PC-9 (cell line): ENCODE measurements at regions not wholly inside any gene's neighbourhood (a gene's known extent, or its start where the extent isn't known, plus 50 kb on each side); places are given as distances from the start of the nearest gene placed in this dataset.
"Not testable (repeated sequence)": the region's sequence is repeated elsewhere in the genome, so short reads cannot be mapped to it uniquely, and the experiment has no call there.

ENCODE experiments used
- BruUV-seq: library from RNA; stranded (reverse); fragments of 400-500 nt; replicated peaks from 2 replicates; lab custom pipeline; 2021; lab: Mats Ljungman, UMichigan
- CTCF ChIA-PET: fragments of 300-600 bp; sonication (Branson Sonifier 250); formaldehyde crosslinking; loops from one replicate; lab custom pipeline; 2022; ENCODE audit warnings: antibody characterized with exemption; lab: Charles Lee
- POLR2A ChIA-PET: fragments of 300-600 bp; sonication (Branson Sonifier 250); formaldehyde crosslinking; loops from one replicate; lab custom pipeline; 2022; ENCODE audit warnings: antibody characterized with exemption; ENCODE audit not compliant: unreplicated experiment; lab: Charles Lee
- DNase-seq, 2 experiments: peaks; one replicate each; pipeline versions ENCODE4 v3.0.0 to v3.0.0-alpha.2; 2015 to 2022; ENCODE audit warnings: mixed read lengths in 1 of 2
- H2AFZ ChIP-seq: fragments of 200-600 bp; sonication (generic); 2 replicates; pipeline ENCODE4 v1.8.1; 2017; ENCODE audit warnings: antibody characterized with exemption
- H3F3A ChIP-seq: fragments of 200-600 bp; sonication (generic); 2 replicates; pipeline ENCODE4 v1.8.1; 2017; ENCODE audit warnings: antibody characterized with exemption, mild to moderate bottlenecking, low read depth; ENCODE audit not compliant: insufficient read depth
- H3K27ac ChIP-seq: fragments of 200-600 bp; sonication (generic); 2 replicates; pipeline ENCODE4 v1.6.1; 2016; ENCODE audit warnings: mixed run types
- H3K27me3 ChIP-seq: fragments of 200-600 bp; sonication (generic); 2 replicates; pipeline ENCODE4 v1.6.1; 2016; ENCODE audit warnings: low read depth, mixed run types; ENCODE audit not compliant: insufficient read depth
- H3K36me3 ChIP-seq: fragments of 200-600 bp; sonication (generic); 2 replicates; pipeline ENCODE4 v1.6.1; 2016; ENCODE audit warnings: low read depth, mixed run types
- H3K4me1 ChIP-seq: fragments of 200-600 bp; sonication (generic); replicated peaks from 2 replicates; pipeline ENCODE4 v1.6.1; 2016; ENCODE audit warnings: mixed run types; ENCODE audit not compliant: insufficient read depth
- H3K4me2 ChIP-seq: fragments of 200-600 bp; sonication (generic); 2 replicates; pipeline ENCODE4 v1.6.1; 2017; ENCODE audit warnings: mixed run types
- H3K4me3 ChIP-seq: fragments of 200-600 bp; sonication (generic); 2 replicates; pipeline ENCODE4 v1.6.1; 2016; ENCODE audit warnings: mixed run types
- H3K79me2 ChIP-seq: fragments of 200-600 bp; sonication (generic); 2 replicates; pipeline ENCODE4 v1.6.1; 2017; ENCODE audit warnings: low read depth, mixed run types
- H3K9me2 ChIP-seq: fragments of 200-600 bp; sonication (generic); 2 replicates; pipeline ENCODE4 v1.8.1; 2017; ENCODE audit warnings: mild to moderate bottlenecking; ENCODE audit not compliant: insufficient read depth
- H3K9me3 ChIP-seq: fragments of 200-600 bp; sonication (generic); 2 replicates; pipeline ENCODE4 v1.8.1; 2016; ENCODE audit warnings: low read depth; ENCODE audit not compliant: insufficient read depth
- H4K20me1 ChIP-seq: fragments of 200-600 bp; sonication (generic); 2 replicates; pipeline ENCODE4 v1.8.1; 2017; ENCODE audit not compliant: insufficient read depth
- EZH2 ChIP-seq: fragments of 200-600 bp; sonication (generic); IDR thresholded peaks from 2 replicates; pipeline ENCODE4 v1.8.0; 2017; ENCODE audit warnings: antibody characterized with exemption, low read depth
- intact Hi-C: fragments of 100-400 bp; cut with micrococcal nuclease; formaldehyde crosslinking; loops from one replicate; pipeline ENCODE4 v1.10.0; 2022; ENCODE audit not compliant: unreplicated experiment
- TF ChIP-seq, protein P1 (sequence below): fragments of 200-600 bp; sonication (generic); conservative IDR thresholded peaks from 2 replicates; pipeline ENCODE4 v1.6.1; 2017; ENCODE audit warnings: mixed run types, antibody characterized with exemption, mild to moderate bottlenecking, moderate library complexity

DNA sequence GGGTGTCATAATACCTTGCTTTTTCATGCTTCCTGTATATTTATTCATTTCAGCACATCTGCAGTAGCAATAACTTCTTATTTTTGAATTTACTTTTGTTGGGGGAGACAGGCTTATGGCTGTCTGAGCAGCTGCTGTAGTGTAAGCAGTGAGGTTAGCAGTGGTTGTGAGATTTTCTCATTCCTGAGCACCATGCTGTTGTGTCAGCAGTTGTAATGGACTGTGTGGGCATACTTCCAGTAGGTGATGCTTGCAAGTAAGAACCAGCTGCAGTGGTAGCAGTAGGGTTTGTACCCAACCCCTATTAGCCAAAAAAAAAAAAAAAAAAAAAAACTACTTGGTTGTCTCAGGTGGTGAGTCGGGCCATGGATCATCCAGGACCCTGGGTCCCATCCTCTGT lies 311.6 kb downstream of the NUF2 start:
- BruUV-seq: no TSS peak
- CTCF ChIA-PET: no interaction called here
- TF ChIP-seq, protein P1, sequence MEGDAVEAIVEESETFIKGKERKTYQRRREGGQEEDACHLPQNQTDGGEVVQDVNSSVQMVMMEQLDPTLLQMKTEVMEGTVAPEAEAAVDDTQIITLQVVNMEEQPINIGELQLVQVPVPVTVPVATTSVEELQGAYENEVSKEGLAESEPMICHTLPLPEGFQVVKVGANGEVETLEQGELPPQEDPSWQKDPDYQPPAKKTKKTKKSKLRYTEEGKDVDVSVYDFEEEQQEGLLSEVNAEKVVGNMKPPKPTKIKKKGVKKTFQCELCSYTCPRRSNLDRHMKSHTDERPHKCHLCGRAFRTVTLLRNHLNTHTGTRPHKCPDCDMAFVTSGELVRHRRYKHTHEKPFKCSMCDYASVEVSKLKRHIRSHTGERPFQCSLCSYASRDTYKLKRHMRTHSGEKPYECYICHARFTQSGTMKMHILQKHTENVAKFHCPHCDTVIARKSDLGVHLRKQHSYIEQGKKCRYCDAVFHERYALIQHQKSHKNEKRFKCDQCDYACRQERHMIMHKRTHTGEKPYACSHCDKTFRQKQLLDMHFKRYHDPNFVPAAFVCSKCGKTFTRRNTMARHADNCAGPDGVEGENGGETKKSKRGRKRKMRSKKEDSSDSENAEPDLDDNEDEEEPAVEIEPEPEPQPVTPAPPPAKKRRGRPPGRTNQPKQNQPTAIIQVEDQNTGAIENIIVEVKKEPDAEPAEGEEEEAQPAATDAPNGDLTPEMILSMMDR: no peak
- TF ChIP-seq EZH2: no peak

DNA sequence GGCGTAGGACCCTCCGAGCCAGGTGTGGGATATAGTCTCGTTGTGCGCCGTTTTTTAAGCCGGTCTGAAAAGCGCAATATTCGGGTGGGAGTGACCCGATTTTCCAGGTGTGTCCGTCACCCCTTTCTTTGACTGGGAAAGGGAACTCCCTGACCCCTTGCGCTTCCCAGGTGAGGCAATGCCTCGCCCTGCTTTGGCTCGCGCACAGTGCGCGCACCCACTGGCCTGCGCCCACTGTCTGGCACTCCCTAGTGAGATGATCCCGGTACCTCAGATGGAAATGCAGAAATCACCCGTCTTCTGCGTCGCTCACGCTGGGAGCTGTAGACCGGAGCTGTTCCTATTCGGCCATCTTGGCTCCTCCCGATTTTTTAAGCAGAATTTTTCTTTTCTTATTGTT lies 323.9 kb downstream of the NUF2 start:
- H3K79me2 ChIP-seq, H3K36me3 ChIP-seq, H3K27me3 ChIP-seq, H3F3A ChIP-seq, H3K9me2 ChIP-seq, H4K20me1 ChIP-seq, CTCF ChIA-PET, BruUV-seq, H3K4me1 ChIP-seq, POLR2A ChIA-PET, H3K9me3 ChIP-seq, intact Hi-C loops: not testable (repeated sequence)
- peak in 1 of 2 experiments; percentile 15 for DNase-seq
- H3K4me2 ChIP-seq: peak overlapping the region; percentile 78
- peak overlapping the region; percentile 54 for H3K4me3 ChIP-seq
- H2AFZ ChIP-seq: peak overlapping the region; percentile 77
- peak overlapping the region; percentile 30 for H3K27ac ChIP-seq

More for the DNA sequence above, 311.6 kb downstream of the NUF2 start:
- no peaks in the 10 kb centered on the region for H3K9me3 ChIP-seq
- H3K4me3 ChIP-seq: no peak overlapping the region
- no peaks in the 10 kb centered on the region for H3K36me3 ChIP-seq
- no peaks in the 10 kb centered on the region for H3F3A ChIP-seq
- intact Hi-C loops: no loop called here
- H3K4me1 ChIP-seq: no peaks in the 10 kb centered on the region
- H3K4me2 ChIP-seq: no peak overlapping the region
- no peaks in the 10 kb centered on the region for H3K27me3 ChIP-seq
- H3K9me2 ChIP-seq: no peaks in the 10 kb centered on the region
- no peak for DNase-seq
- H3K27ac ChIP-seq: no peak overlapping the region
- POLR2A ChIA-PET: no interaction called here
- no peaks in the 10 kb centered on the region for H3K79me2 ChIP-seq
- no peak overlapping the region for H2AFZ ChIP-seq
- H4K20me1 ChIP-seq: no peaks in the 10 kb centered on the region

DNA sequence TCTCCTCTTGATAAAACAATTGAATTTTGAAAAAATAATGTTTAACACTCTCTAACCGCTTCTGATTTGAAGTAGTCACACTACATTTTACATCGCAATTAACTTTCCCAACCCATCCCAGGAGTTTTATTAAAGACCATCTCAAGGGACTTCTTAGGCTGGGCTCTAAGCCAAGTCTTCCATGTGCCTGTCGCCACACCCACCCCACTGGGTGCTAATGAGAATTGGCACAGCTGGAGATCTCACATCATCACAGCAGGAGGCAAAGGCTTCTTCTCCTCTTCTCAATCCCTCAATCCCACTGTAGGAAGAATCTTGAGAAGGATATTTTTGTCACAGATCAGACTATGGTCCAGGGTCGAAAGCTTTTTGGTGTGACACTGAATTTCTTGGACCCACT lies 328.9 kb downstream of the NUF2 start:
- Histone ChIP-seq H4K20me1 (no peaks in the 10 kb centered on the region), H3K4me3 (no peak overlapping the region), H3K4me2 (no peak overlapping the region), H3F3A (no peaks in the 10 kb centered on the region), H3K9me3 (no peaks in the 10 kb centered on the region), H3K27ac (no peak overlapping the region), H3K9me2 (peaks cover 6% of the 10 kb centered on the region), H3K79me2 (no peaks in the 10 kb centered on the region), H3K36me3 (no peaks in the 10 kb centered on the region), H3K4me1 (peaks cover 9% of the 10 kb centered on the region), H2AFZ (no peak overlapping the region), H3K27me3 (no peaks in the 10 kb centered on the region)
- POLR2A ChIA-PET: no interaction called here
- TF ChIP-seq, protein P1: no peak
- TF ChIP-seq EZH2: no peak
- CTCF ChIA-PET: no interaction called here
- DNase-seq: no peak
- intact Hi-C loops: no loop called here
- BruUV-seq: no TSS peak

DNA sequence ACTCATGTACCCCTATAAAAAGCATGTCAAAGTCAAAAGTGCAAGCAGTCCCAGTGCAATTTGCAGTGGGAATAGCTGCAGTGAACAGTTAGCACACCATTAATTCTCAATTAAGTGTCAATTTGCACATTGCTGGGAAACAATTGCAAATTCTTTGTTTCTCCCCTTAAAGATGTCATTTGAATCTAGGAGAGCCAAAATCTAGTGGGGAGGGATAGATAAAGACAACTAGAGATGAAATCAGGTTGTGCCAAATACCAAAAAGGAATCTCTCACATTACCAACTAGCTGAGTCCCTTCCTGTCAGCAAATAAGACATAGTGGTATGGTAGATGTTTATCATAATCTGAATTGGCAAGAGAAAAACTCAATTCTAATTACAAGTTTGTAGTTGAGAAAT lies 330.7 kb downstream of the NUF2 start:
- intact Hi-C loops: no loop called here
- H4K20me1 ChIP-seq: no peaks in the 10 kb centered on the region
- no peak overlapping the region for H2AFZ ChIP-seq
- no peak overlapping the region for H3K27ac ChIP-seq
- ChIA-PET POLR2A (no interaction called here), CTCF (no interaction called here)
- H3K79me2 ChIP-seq: no peaks in the 10 kb centered on the region
- DNase-seq: no peak
- no peaks in the 10 kb centered on the region for H3K9me3 ChIP-seq
- TF ChIP-seq, protein P1: no peak
- no peak for TF ChIP-seq EZH2
- no TSS peak for BruUV-seq
- H3K27me3 ChIP-seq: no peaks in the 10 kb centered on the region
- H3K4me2 ChIP-seq: no peak overlapping the region
- no peak overlapping the region for H3K4me3 ChIP-seq
- H3K36me3 ChIP-seq: no peaks in the 10 kb centered on the region
- no peaks in the 10 kb centered on the region for H3K4me1 ChIP-seq
- H3K9me2 ChIP-seq: no peaks in the 10 kb centered on the region; the same call in 1 of the 2 replicates
- no peaks in the 10 kb centered on the region for H3F3A ChIP-seq
